ENCODE measurements at regions not wholly inside any gene's neighbourhood (a gene's known extent, or its start where the extent isn't known, plus 50 kb on each side); places are given as distances from the start of the nearest gene placed in this dataset.

- TF ChIP-seq MAX (IDR thresholded peaks at IDR 0.05) (no peak), RXRA (IDR thresholded peaks at IDR 0.05) (no peak), SP1 (IDR thresholded peaks at IDR 0.05) (no peak), FOXA1 (IDR thresholded peaks at IDR 0.05) (no peak), TAF1 (conservative IDR thresholded peaks at IDR 0.05) (no peak), NR2F2 (IDR thresholded peaks at IDR 0.05) (no peak), JUND (IDR thresholded peaks at IDR 0.05) (no peak)
- no peaks in the 10 kb centered on the region for H3K9me3 ChIP-seq (ENCODE audit: control insufficient read depth in 4 of 4, low read length in 3 of 4)
- no peak overlapping the region for H3K4me3 ChIP-seq (ENCODE audit: low read depth in 1 of 3, low read length in 3 of 3)
- no peak overlapping the region for H3K9ac ChIP-seq (ENCODE audit: low read depth in 1 of 2, low read length in 2 of 2)
- WGBS: 92% methylated on average over 4 of the region's 4 CpGs
- no peaks in the 10 kb centered on the region for H3K36me3 ChIP-seq (ENCODE audit: control insufficient read depth in 4 of 4, insufficient read depth in 3 of 4, low read depth in 1 of 4, low read length in 3 of 4)
- no peak for DNase-seq (ENCODE audit: low spot score)
- H3K27ac ChIP-seq (ENCODE audit: low read depth in 1 of 2, low read length in 2 of 2): no peak overlapping the region
- no peaks in the 10 kb centered on the region for H3K27me3 ChIP-seq (ENCODE audit: control insufficient read depth in 4 of 4, insufficient read depth in 4 of 4, low read length in 3 of 4)
- H3K4me1 ChIP-seq (ENCODE audit: control insufficient read depth in 4 of 4, insufficient read depth in 4 of 4, low read length in 3 of 4): peaks cover 0 to 15% (median 12%) of the 10 kb centered on the region in 4 donors
These were observed 216.3 kb upstream of the TARS1 start for GRCh38 chr5:33224285-33224961.

- H3K27me3 ChIP-seq (ENCODE audit: control insufficient read depth in 4 of 4, insufficient read depth in 4 of 4, low read length in 3 of 4): no peaks in the 10 kb centered on the region
- TF ChIP-seq ZBTB33 (IDR thresholded peaks at IDR 0.05) (no peak), EGR1 (IDR thresholded peaks at IDR 0.05; ENCODE audit: low read depth in 2 of 2) (no peak), CTCF (IDR thresholded peaks at IDR 0.05; ENCODE audit: low read depth, low read length, missing input control) (no peak), FOXA2 (IDR thresholded peaks at IDR 0.05) (no peak), TAF1 (conservative IDR thresholded peaks at IDR 0.05) (no peak), RXRA (IDR thresholded peaks at IDR 0.05) (no peak), ATF3 (IDR thresholded peaks at IDR 0.05) (no peak), JUND (IDR thresholded peaks at IDR 0.05) (no peak), HNF4G (IDR thresholded peaks at IDR 0.05) (no peak), YY1 (IDR thresholded peaks at IDR 0.05) (no peak), REST (IDR thresholded peaks at IDR 0.05) (no peak), GABPA (IDR thresholded peaks at IDR 0.05 in 1 of 2, conservative IDR thresholded peaks at IDR 0.05 in 1 of 2) (no peak), HNF4A (conservative IDR thresholded peaks at IDR 0.05) (no peak)
- DNase-seq (ENCODE audit: low spot score): no peak
- H3K4me3 ChIP-seq (ENCODE audit: low read depth in 1 of 3, low read length in 3 of 3): no peak overlapping the region
- H3K27ac ChIP-seq (ENCODE audit: low read depth in 1 of 2, low read length in 2 of 2): no peak overlapping the region
- H3K4me1 ChIP-seq (ENCODE audit: control insufficient read depth in 4 of 4, insufficient read depth in 4 of 4, low read length in 3 of 4): peaks cover 0 to 31% (median 18%) of the 10 kb centered on the region in 4 donors
- H3K36me3 ChIP-seq (ENCODE audit: control insufficient read depth in 4 of 4, insufficient read depth in 3 of 4, low read depth in 1 of 4, low read length in 3 of 4): no peaks in the 10 kb centered on the region
- no peak overlapping the region for H3K9ac ChIP-seq (ENCODE audit: low read depth in 1 of 2, low read length in 2 of 2)
- H3K9me3 ChIP-seq (ENCODE audit: control insufficient read depth in 4 of 4, low read length in 3 of 4): no peaks in the 10 kb centered on the region
These were observed 213.5 kb upstream of the TARS1 start for GRCh38 chr5:33227247-33227646.
